Mesenchymal stem cell (in vitro differentiated cells and primary cell): ENCODE measurements at regions not wholly inside any gene's neighbourhood (a gene's known extent, or its start where the extent isn't known, plus 50 kb on each side); places are given as distances from the start of the nearest gene placed in this dataset.

Experiments used
- DNase-seq: peaks from one replicate; pipeline ENCODE4 v3.0.0-alpha.2; 2013
- H2AFZ ChIP-seq: one replicate; pipeline ENCODE4 v1.6.1; 2013; ENCODE audit warnings: low read depth, mild to moderate bottlenecking, control low read depth, inconsistent platforms, low read length, moderate library complexity
- H2AK5ac ChIP-seq: 2 replicates; pipeline ENCODE4 v1.6.1; 2013; ENCODE audit warnings: low read length, moderate library complexity, mild to moderate bottlenecking, inconsistent platforms; ENCODE audit not compliant: severe bottlenecking
- H2BK120ac ChIP-seq: one replicate; pipeline ENCODE4 v1.6.1; 2013; ENCODE audit warnings: low read depth, mild to moderate bottlenecking, inconsistent platforms, low read length, moderate library complexity
- H2BK12ac ChIP-seq, 2 experiments: one replicate each; pipeline ENCODE4 v1.6.1; 2013; ENCODE audit warnings: inconsistent platforms in 2 of 2, low read length in 2 of 2, mild to moderate bottlenecking in 2 of 2, moderate library complexity in 2 of 2, control low read depth in 1 of 2
- H2BK15ac ChIP-seq: one replicate; pipeline ENCODE4 v1.6.1; 2013; ENCODE audit warnings: mild to moderate bottlenecking, low read depth, inconsistent platforms; ENCODE audit not compliant: poor library complexity, severe bottlenecking
- H2BK5ac ChIP-seq: 2 replicates; pipeline ENCODE4 v1.6.1; 2013; ENCODE audit warnings: low read depth, mild to moderate bottlenecking, low read length, control low read depth, inconsistent platforms; ENCODE audit not compliant: poor library complexity, severe bottlenecking
- H3K14ac ChIP-seq, 2 experiments: one replicate each; pipeline ENCODE4 v1.6.1; 2013; ENCODE audit warnings: inconsistent platforms in 2 of 2, low read length in 2 of 2, control low read depth in 1 of 2, mild to moderate bottlenecking in 1 of 2, moderate library complexity in 1 of 2
- H3K18ac ChIP-seq, 2 experiments: one replicate each; pipeline ENCODE4 v1.6.1; 2013; ENCODE audit warnings: inconsistent platforms in 2 of 2, low read length in 2 of 2, control low read depth in 1 of 2, low read depth in 1 of 2, mild to moderate bottlenecking in 1 of 2
- H3K23ac ChIP-seq, 2 experiments: one replicate each; pipeline ENCODE4 v1.6.1; 2013; ENCODE audit warnings: inconsistent platforms in 2 of 2, low read length in 2 of 2, mild to moderate bottlenecking in 2 of 2, moderate library complexity in 2 of 2, control low read depth in 1 of 2
- H3K27ac ChIP-seq: 2 replicates; pipeline ENCODE4 v1.5.1; 2013; ENCODE audit warnings: mild to moderate bottlenecking, moderate library complexity, low read length, control low read depth, inconsistent platforms; ENCODE audit not compliant: poor library complexity, severe bottlenecking
- H3K27me3 ChIP-seq, 2 experiments: 2 replicates each; pipeline versions ENCODE4 v1.6.1 to v1.7.0; 2013; ENCODE audit warnings: low read length in 2 of 2, mild to moderate bottlenecking in 2 of 2, moderate library complexity in 2 of 2, control low read depth in 1 of 2, inconsistent platforms in 1 of 2; ENCODE audit not compliant: control insufficient read depth in 1 of 2, insufficient read depth in 1 of 2
- H3K36me3 ChIP-seq, 2 experiments: 2 replicates each; pipeline versions ENCODE4 v1.6.1 to v1.7.0; 2013; ENCODE audit warnings: low read length in 2 of 2, control low read depth in 1 of 2, inconsistent platforms in 1 of 2, low read depth in 1 of 2, mild to moderate bottlenecking in 1 of 2; ENCODE audit not compliant: insufficient read depth in 2 of 2, control insufficient read depth in 1 of 2
- H3K4ac ChIP-seq, 2 experiments: one replicate each; pipeline ENCODE4 v1.6.1; 2013; ENCODE audit warnings: inconsistent platforms in 2 of 2, low read length in 2 of 2, mild to moderate bottlenecking in 2 of 2, moderate library complexity in 2 of 2, control low read depth in 1 of 2, low read depth in 1 of 2
- H3K4me1 ChIP-seq: 2 replicates; pipeline ENCODE4 v1.6.1; 2013; ENCODE audit warnings: low read depth, low read length, control low read depth; ENCODE audit not compliant: control insufficient read depth, insufficient read depth
- H3K4me2 ChIP-seq: 2 replicates; pipeline ENCODE4 v1.6.1; 2013; ENCODE audit warnings: low read length, mild to moderate bottlenecking, inconsistent platforms; ENCODE audit not compliant: poor library complexity, severe bottlenecking
- H3K4me3 ChIP-seq, 2 experiments: 2 replicates each; pipeline versions ENCODE4 v1.5.1 to v1.7.0; 2013; ENCODE audit warnings: low read length in 2 of 2, mild to moderate bottlenecking in 2 of 2, control low read depth in 1 of 2, low read depth in 1 of 2; ENCODE audit not compliant: insufficient read depth in 1 of 2
- H3K79me1 ChIP-seq: replicated peaks from 2 replicates; pipeline ENCODE4 v1.6.1; 2013; ENCODE audit warnings: mild to moderate bottlenecking, control low read depth, low read length, inconsistent platforms; ENCODE audit not compliant: poor library complexity, severe bottlenecking
- H3K9ac ChIP-seq: 2 replicates; pipeline ENCODE4 v1.7.0; 2013; ENCODE audit warnings: mild to moderate bottlenecking, low read length, moderate library complexity
- H3K9me3 ChIP-seq: 2 replicates; pipeline ENCODE4 v1.7.0; 2013; ENCODE audit warnings: mild to moderate bottlenecking, low read length; ENCODE audit not compliant: control insufficient read depth
- H4K8ac ChIP-seq: one replicate; pipeline ENCODE4 v1.6.1; 2013; ENCODE audit warnings: inconsistent platforms, mild to moderate bottlenecking, low read length, moderate library complexity
- H4K91ac ChIP-seq: one replicate; pipeline ENCODE4 v1.6.1; 2013; ENCODE audit warnings: mild to moderate bottlenecking, low read length, inconsistent platforms
- WGBS: methylation state at CpG from one replicate; pipeline ENCODE4 v1.1.7; 2013; ENCODE audit warnings: mixed read lengths; 5-methylcytosine and 5-hydroxymethylcytosine counted together

- Histone ChIP-seq H4K91ac (no peak overlapping the region), H2BK120ac (no peak overlapping the region), H3K27me3 (no peaks in the 10 kb centered on the region), H2BK15ac (no peak overlapping the region), H2AK5ac (no peak overlapping the region), H3K9ac (no peak overlapping the region), H3K4me3 (no peak overlapping the region), H2AFZ (no peak overlapping the region), H2BK12ac (no peak overlapping the region), H4K8ac (no peak overlapping the region), H3K14ac (no peak overlapping the region), H2BK5ac (no peak overlapping the region), H3K9me3 (no peaks in the 10 kb centered on the region), H3K79me1 (no peaks in the 10 kb centered on the region), H3K36me3 (no peaks in the 10 kb centered on the region), H3K4me1 (no peaks in the 10 kb centered on the region), H3K4ac (no peak overlapping the region), H3K27ac (no peak overlapping the region), H3K23ac (no peak overlapping the region), H3K18ac (no peak overlapping the region), H3K4me2 (no peak overlapping the region)
- DNase-seq, result no peak
- WGBS, result no CpG with 5 or more reads among the region's 3 CpGs
These were observed 233.2 kb downstream of the ZBBX start for GRCh38 chr3:167146911-167147310.

GRCh38 chr3:167125612-167126407 is 254.3 kb downstream of the ZBBX start:
- H2AFZ ChIP-seq, result no peak overlapping the region

GRCh38 chr3:167120828-167121227 is 259.3 kb downstream of the ZBBX start:
- peaks cover 3% of the 10 kb centered on the region for H3K4me1 ChIP-seq
- no peak overlapping the region for H2BK12ac ChIP-seq
- no peaks in the 10 kb centered on the region for H3K9me3 ChIP-seq
- H3K23ac ChIP-seq, result no peak overlapping the region
- no peak overlapping the region for H2AFZ ChIP-seq
- H3K14ac ChIP-seq, result no peak overlapping the region
- no peak overlapping the region for H3K9ac ChIP-seq
- H3K27me3 ChIP-seq, result no peaks in the 10 kb centered on the region
- no peak overlapping the region for H3K4ac ChIP-seq
- no peak overlapping the region for H3K18ac ChIP-seq
- no peak overlapping the region for H2BK120ac ChIP-seq
- no peak for DNase-seq
- no peak overlapping the region for H3K4me2 ChIP-seq
- no peak overlapping the region for H2AK5ac ChIP-seq
- H3K4me3 ChIP-seq, result no peak overlapping the region
- no peak overlapping the region for H3K27ac ChIP-seq
- H3K36me3 ChIP-seq, result no peaks in the 10 kb centered on the region
- no CpG with 5 or more reads among the region's 1 CpG for WGBS
- no peak overlapping the region for H2BK15ac ChIP-seq
- no peaks in the 10 kb centered on the region for H3K79me1 ChIP-seq
- no peak overlapping the region for H4K8ac ChIP-seq
- no peak overlapping the region for H4K91ac ChIP-seq
- H2BK5ac ChIP-seq, result no peak overlapping the region

More at GRCh38 chr3:167125612-167126407, 254.3 kb downstream of the ZBBX start:
- no peak overlapping the region for H2BK12ac ChIP-seq
- no peaks in the 10 kb centered on the region for H3K27me3 ChIP-seq
- no peak overlapping the region for H3K4ac ChIP-seq
- no peak overlapping the region for H2BK15ac ChIP-seq
- no peak overlapping the region for H4K91ac ChIP-seq
- H2BK120ac ChIP-seq, result no peak overlapping the region
- no peak overlapping the region for H2AK5ac ChIP-seq
- DNase-seq, result peak; percentile 8
- H3K4me1 ChIP-seq, result no peaks in the 10 kb centered on the region
- no peak overlapping the region for H3K14ac ChIP-seq
- H4K8ac ChIP-seq, result no peak overlapping the region
- H3K79me1 ChIP-seq, result no peaks in the 10 kb centered on the region
- H3K23ac ChIP-seq, result no peak overlapping the region
- no peak overlapping the region for H3K18ac ChIP-seq
- no peak overlapping the region for H2BK5ac ChIP-seq
- H3K9me3 ChIP-seq, result no peaks in the 10 kb centered on the region
- no peak overlapping the region for H3K9ac ChIP-seq
- H3K36me3 ChIP-seq, result no peaks in the 10 kb centered on the region
- 83% methylated on average over 3 of the region's 3 CpGs for WGBS
- no peak overlapping the region for H3K4me3 ChIP-seq
- no peak overlapping the region for H3K27ac ChIP-seq
- H3K4me2 ChIP-seq, result no peak overlapping the region

GRCh38 chr3:167116120-167116922 is 263.8 kb downstream of the ZBBX start:
- 95% methylated on average over 31 of the region's 32 CpGs for WGBS
- Histone ChIP-seq H3K14ac (peak overlapping the region in 1 of 2 experiments; percentile 89), H3K4me3 (no peak overlapping the region), H2BK15ac (no peak overlapping the region), H2AFZ (no peak overlapping the region), H3K9me3 (no peaks in the 10 kb centered on the region), H3K79me1 (no peaks in the 10 kb centered on the region), H2AK5ac (no peak overlapping the region), H4K91ac (no peak overlapping the region), H3K4me1 (peaks cover 3% of the 10 kb centered on the region), H3K9ac (no peak overlapping the region), H3K4ac (no peak overlapping the region), H4K8ac (no peak overlapping the region), H2BK5ac (no peak overlapping the region), H3K23ac (no peak overlapping the region), H3K18ac (no peak overlapping the region), H3K36me3 (no peaks in the 10 kb centered on the region), H2BK12ac (no peak overlapping the region), H3K4me2 (no peak overlapping the region), H3K27me3 (no peaks in the 10 kb centered on the region), H3K27ac (no peak overlapping the region), H2BK120ac (no peak overlapping the region)
- DNase-seq, result no peak
